Muscle of back (tissue), 3 donors: ENCODE measurements at regions not wholly inside any gene's neighbourhood (a gene's known extent, or its start where the extent isn't known, plus 50 kb on each side); places are given as distances from the start of the nearest gene placed in this dataset.
A peak's percentile ranks its signal among the peaks of the same experiment; 100 is the strongest.

Experiments
- DNase-seq, 3 donors: peaks; one replicate each; pipeline versions ENCODE4 v3.0.0 to v3.0.0-alpha.2; 2013

DNA sequence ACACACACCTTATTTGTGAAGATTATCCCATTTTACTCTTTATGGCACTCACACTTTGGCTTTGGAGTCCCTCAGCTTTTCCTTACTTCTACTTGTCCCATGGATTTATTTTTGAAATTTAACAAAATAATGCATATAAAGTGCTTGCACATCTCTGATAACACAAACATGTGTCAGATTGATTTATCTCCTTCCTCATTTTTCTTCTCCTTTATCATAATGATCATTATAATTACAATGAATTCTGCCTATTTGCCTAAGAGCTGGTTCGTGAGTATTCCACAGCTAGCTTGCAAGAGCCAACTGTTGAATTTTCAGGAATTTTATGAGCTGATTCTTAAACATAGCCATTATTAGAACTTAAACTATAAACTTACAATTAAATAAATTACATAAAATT is 347.7 kb downstream of the CHSY3 start:
- no peak for DNase-seq

DNA sequence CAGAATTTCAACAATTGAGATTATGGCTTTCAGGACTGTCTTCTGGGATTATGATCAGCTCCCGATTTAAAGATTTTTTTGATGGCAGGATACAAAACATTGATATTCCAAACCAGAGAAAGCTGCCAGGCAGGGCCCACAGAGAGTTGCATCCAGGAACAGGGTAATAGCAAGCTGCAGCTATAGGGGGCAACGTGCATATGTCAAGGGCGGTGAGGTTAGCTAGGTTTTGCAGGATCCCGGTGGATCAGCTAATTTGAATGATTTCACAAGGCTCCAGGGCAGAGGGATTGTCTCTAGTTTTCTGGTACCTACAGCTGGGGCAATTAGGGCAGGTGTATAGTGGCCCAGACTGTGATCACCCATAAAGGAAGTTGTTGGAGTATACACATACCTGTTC is 339.4 kb downstream of the CHSY3 start:
- no peak for DNase-seq

DNA sequence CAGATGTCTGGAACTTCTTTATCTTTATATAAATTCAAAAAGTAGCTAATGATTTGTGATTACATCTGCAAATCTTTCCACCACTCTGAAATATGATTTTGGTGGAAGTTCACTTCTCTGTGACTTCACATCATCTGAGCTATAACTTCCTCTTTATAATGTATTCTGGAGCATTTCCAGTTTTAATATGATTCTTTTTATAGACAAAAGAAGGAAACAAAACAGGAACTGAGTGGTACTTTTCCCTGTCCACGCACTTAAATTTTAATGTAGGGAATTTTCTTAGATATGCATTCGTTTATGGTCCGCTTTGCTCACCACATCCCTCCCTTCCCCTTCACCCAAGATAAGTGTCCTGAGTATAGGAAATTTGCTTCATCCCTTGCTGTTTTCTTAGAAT is 333.5 kb downstream of the CHSY3 start:
- DNase-seq: peak in 1 of 3 donors; percentile 5
